Uterus (tissue), 2 donors: ENCODE measurements at regions not wholly inside any gene's neighbourhood (a gene's known extent, or its start where the extent isn't known, plus 50 kb on each side); places are given as distances from the start of the nearest gene placed in this dataset.

Source experiments
- POLR2A ChIP-seq, 2 donors: fragments of 450-650 bp; IDR thresholded peaks; one replicate each; pipeline ENCODE4 v1.6.1; 2016; ENCODE audit warnings: antibody characterized with exemption in 2 of 2, mild to moderate bottlenecking in 1 of 2, moderate library complexity in 1 of 2
- TF ChIP-seq, protein P1 (sequence below), 4 experiments: fragments of 200-600 bp in 2 of 4; fragments of 450-650 bp in 2 of 4; sonication (generic) in 2 of 4; IDR thresholded peaks; one replicate each; pipeline ENCODE4 v1.5.1; 2016 to 2019; ENCODE audit warnings: antibody characterized with exemption in 4 of 4, mild to moderate bottlenecking in 2 of 4, moderate library complexity in 1 of 4

DNA sequence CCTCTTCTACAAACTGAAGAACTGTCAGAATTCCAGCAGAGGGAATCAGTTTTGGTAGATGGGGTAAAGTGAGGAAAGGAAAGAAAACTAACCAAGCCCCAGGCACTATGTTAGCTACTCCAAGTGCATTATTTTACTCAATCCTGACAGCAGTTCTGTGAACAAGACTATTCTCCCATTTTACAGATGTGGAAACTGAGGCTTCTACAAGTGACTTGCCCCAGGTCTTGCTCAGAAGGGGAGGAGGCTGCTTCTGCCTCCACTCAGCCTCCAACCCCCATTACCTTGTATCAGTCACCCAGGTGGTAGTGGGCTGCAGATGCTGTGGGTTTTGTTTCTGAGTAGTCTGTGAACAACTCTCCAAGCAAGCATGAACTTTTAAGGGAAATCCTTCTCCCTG lies 315.2 kb upstream of the MAF start:
- TF ChIP-seq, protein P1, sequence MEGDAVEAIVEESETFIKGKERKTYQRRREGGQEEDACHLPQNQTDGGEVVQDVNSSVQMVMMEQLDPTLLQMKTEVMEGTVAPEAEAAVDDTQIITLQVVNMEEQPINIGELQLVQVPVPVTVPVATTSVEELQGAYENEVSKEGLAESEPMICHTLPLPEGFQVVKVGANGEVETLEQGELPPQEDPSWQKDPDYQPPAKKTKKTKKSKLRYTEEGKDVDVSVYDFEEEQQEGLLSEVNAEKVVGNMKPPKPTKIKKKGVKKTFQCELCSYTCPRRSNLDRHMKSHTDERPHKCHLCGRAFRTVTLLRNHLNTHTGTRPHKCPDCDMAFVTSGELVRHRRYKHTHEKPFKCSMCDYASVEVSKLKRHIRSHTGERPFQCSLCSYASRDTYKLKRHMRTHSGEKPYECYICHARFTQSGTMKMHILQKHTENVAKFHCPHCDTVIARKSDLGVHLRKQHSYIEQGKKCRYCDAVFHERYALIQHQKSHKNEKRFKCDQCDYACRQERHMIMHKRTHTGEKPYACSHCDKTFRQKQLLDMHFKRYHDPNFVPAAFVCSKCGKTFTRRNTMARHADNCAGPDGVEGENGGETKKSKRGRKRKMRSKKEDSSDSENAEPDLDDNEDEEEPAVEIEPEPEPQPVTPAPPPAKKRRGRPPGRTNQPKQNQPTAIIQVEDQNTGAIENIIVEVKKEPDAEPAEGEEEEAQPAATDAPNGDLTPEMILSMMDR (IDR thresholded peaks at IDR 0.05): no peak
- TF ChIP-seq POLR2A (IDR thresholded peaks at IDR 0.05): no peak
